PC-3 (cell line): ENCODE measurements at regions not wholly inside any gene's neighbourhood (a gene's known extent, or its start where the extent isn't known, plus 50 kb on each side); places are given as distances from the start of the nearest gene placed in this dataset.
A peak's percentile ranks its signal among the peaks of the same experiment; 100 is the strongest.

Experiments
- ATAC-seq: fragments of 200-7000 bp; cut with Tn5 transposase; 2 replicates; pipeline ENCODE4 v1.9.1; 2020; ENCODE audit warnings: mild to moderate bottlenecking, moderate library complexity
- BruUV-seq: library from RNA; stranded (reverse); fragments of 400-500 nt; replicated peaks from 2 replicates; lab custom pipeline; 2021; lab: Mats Ljungman, UMichigan
- CTCF ChIA-PET: fragments of 300-600 bp; sonication (Branson Sonifier 250); formaldehyde crosslinking; loops from one replicate; lab custom pipeline; 2022; ENCODE audit warnings: antibody characterized with exemption; lab: Charles Lee
- POLR2A ChIA-PET: fragments of 300-600 bp; sonication (Branson Sonifier 250); formaldehyde crosslinking; loops from one replicate; lab custom pipeline; 2022; ENCODE audit warnings: antibody characterized with exemption; ENCODE audit not compliant: unreplicated experiment; lab: Charles Lee
- DNase-seq: peaks from one replicate; pipeline ENCODE4 v3.0.0-alpha.2; 2015
- H2AFZ ChIP-seq: fragments of 300-600 bp; sonication (generic); 2 replicates; pipeline ENCODE4 v1.6.0; 2016; ENCODE audit warnings: antibody characterized with exemption, low read length
- H3F3A ChIP-seq: fragments of 300-600 bp; sonication (generic); one replicate; pipeline ENCODE4 v1.6.0; 2017; ENCODE audit warnings: antibody characterized with exemption, low read length, control low read depth, mild to moderate bottlenecking; ENCODE audit not compliant: unreplicated experiment
- H3K27ac ChIP-seq: fragments of 300-600 bp; sonication (generic); 2 replicates; pipeline ENCODE4 v1.5.1; 2016; ENCODE audit warnings: mild to moderate bottlenecking, low read length
- H3K27me3 ChIP-seq: fragments of 300-600 bp; sonication (generic); 2 replicates; pipeline ENCODE4 v1.6.1; 2016; ENCODE audit warnings: low read length, mixed read lengths
- H3K36me3 ChIP-seq: fragments of 300-600 bp; sonication (generic); 2 replicates; pipeline ENCODE4 v1.6.1; 2016; ENCODE audit warnings: low read depth, mixed run types, low read length, mixed read lengths
- H3K4me1 ChIP-seq: fragments of 300-600 bp; sonication (generic); 2 replicates; pipeline ENCODE4 v1.5.1; 2016; ENCODE audit warnings: low read length; ENCODE audit not compliant: insufficient read depth
- H3K4me2 ChIP-seq: fragments of 300-600 bp; sonication (generic); 2 replicates; pipeline ENCODE4 v1.6.0; 2016; ENCODE audit warnings: low read length
- H3K4me3 ChIP-seq: fragments of 300-600 bp; sonication (generic); 2 replicates; pipeline ENCODE4 v1.5.1; 2016; ENCODE audit warnings: mild to moderate bottlenecking, low read length, mixed read lengths
- H3K79me2 ChIP-seq: fragments of 300-600 bp; sonication (generic); 2 replicates; pipeline ENCODE4 v1.6.1; 2017; ENCODE audit warnings: low read length, mixed read lengths
- H3K9ac ChIP-seq: fragments of 300-600 bp; sonication (generic); 2 replicates; pipeline ENCODE4 v1.6.0; 2016; ENCODE audit warnings: mild to moderate bottlenecking, low read length
- H3K9me2 ChIP-seq: fragments of 300-600 bp; sonication (generic); replicated peaks from 2 replicates; pipeline ENCODE4 v1.6.1; 2016; ENCODE audit warnings: mixed run types, low read length, mixed read lengths
- H3K9me3 ChIP-seq: fragments of 300-600 bp; sonication (generic); 2 replicates; pipeline ENCODE4 v1.6.1; 2016; ENCODE audit warnings: low read length, mixed read lengths
- H4K20me1 ChIP-seq: fragments of 300-600 bp; sonication (generic); 2 replicates; pipeline ENCODE4 v1.6.1; 2016; ENCODE audit warnings: low read length, mixed read lengths
- EZH2 ChIP-seq: fragments of 300-600 bp; sonication (generic); IDR thresholded peaks from one replicate; pipeline ENCODE4 v1.6.1; 2017; ENCODE audit warnings: antibody characterized with exemption, mild to moderate bottlenecking, low read length; ENCODE audit not compliant: unreplicated experiment
- EZH2phosphoT487 ChIP-seq: fragments of 300-600 bp; sonication (generic); IDR thresholded peaks from 2 replicates; pipeline ENCODE4 v1.6.1; 2018; ENCODE audit warnings: mild to moderate bottlenecking, antibody characterized with exemption, low read length, borderline replicate concordance
- intact Hi-C: fragments of 100-400 bp; cut with micrococcal nuclease; formaldehyde crosslinking; loops from 2 replicates; pipeline ENCODE4 v1.9.0; 2023
- TF ChIP-seq, protein P1 (sequence below): fragments of 300-600 bp; sonication (generic); conservative IDR thresholded peaks from 2 replicates; pipeline ENCODE4 v1.5.1; 2017; ENCODE audit warnings: antibody characterized with exemption, low read depth, mild to moderate bottlenecking, low read length

DNA sequence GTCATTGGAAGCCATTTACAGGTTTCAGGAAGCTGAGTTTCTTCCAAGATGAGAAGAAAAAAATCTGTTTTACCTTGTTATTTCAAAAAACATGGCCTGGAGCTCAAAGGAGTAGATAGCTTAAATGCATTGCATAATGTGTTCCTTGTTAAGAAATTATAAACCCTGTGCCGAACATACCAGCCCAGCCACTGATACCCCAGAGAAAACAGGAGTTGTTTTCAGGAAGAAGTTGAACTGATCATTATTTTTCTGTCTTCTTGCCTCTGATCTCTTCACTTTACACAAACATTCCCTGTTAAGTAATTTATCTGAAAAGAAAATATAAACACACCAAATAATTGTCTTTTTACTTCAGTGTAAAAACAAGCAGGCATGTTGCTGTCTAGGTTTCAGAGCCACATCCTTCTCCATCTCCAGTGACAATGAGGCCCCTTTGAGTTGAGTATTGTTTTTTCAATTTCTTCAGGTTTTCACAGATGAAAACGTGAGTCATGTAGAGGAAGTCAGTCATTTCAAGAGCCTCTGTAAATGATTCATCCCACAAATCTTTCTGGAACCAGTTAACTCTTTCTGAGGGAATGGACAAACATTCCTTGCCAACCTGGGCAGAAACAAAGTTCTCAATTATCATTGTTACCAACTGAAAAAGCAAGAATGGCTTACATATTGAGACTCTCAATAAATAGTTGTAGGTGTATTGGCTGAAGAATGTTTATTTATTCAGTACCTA is 244.2 kb downstream of the IPMK start:
- Histone ChIP-seq H3K27ac (peak overlapping the region; percentile 82), H3K4me2 (peak overlapping the region; percentile 48), H3K9me2 (no peaks in the 10 kb centered on the region), H3K9ac (peak overlapping the region; percentile 19), H2AFZ (peak overlapping the region; percentile 2; the same call in 1 of the 2 replicates), H3K4me1 (peaks cover 25% of the 10 kb centered on the region), H3K9me3 (no peaks in the 10 kb centered on the region), H3K36me3 (no peaks in the 10 kb centered on the region), H4K20me1 (no peaks in the 10 kb centered on the region), H3K79me2 (no peaks in the 10 kb centered on the region), H3F3A (peaks cover 7% of the 10 kb centered on the region), H3K27me3 (no peaks in the 10 kb centered on the region), H3K4me3 (no peak overlapping the region)
- ATAC-seq: peak; percentile 92
- ChIA-PET POLR2A (no interaction called here), CTCF (no interaction called here)
- peak; percentile 97 for DNase-seq
- BruUV-seq: TSS peak; percentile 42
- no peak for TF ChIP-seq EZH2
- TF ChIP-seq EZH2phosphoT487: no peak
- intact Hi-C loops: loop anchor here (1.0 to 5.0 kb wide), 5 partner anchors 15 to 141 kb away; no protein-coding TSS in a partner anchor

GRCh38 chr10:58019863-58020537 is 247.7 kb downstream of the IPMK start:
- no peak overlapping the region for H2AFZ ChIP-seq
- ATAC-seq (no peak), DNase-seq (no peak)
- no peaks in the 10 kb centered on the region for H4K20me1 ChIP-seq
- peaks cover 35% of the 10 kb centered on the region for H3K4me1 ChIP-seq
- no peak overlapping the region for H3K4me2 ChIP-seq
- no peaks in the 10 kb centered on the region for H3K27me3 ChIP-seq
- H3K4me3 ChIP-seq: no peak overlapping the region
- no peaks in the 10 kb centered on the region for H3K9me2 ChIP-seq
- BruUV-seq: no TSS peak
- ChIA-PET POLR2A (no interaction called here), CTCF (no interaction called here)
- H3K36me3 ChIP-seq: no peaks in the 10 kb centered on the region
- no peak overlapping the region for H3K9ac ChIP-seq
- no peaks in the 10 kb centered on the region for H3K9me3 ChIP-seq
- intact Hi-C loops: loop anchor here (5.0 kb wide), 2 partner anchors 137 to 138 kb away; no protein-coding TSS in a partner anchor
- H3F3A ChIP-seq: peaks cover 7% of the 10 kb centered on the region
- H3K79me2 ChIP-seq: no peaks in the 10 kb centered on the region
- TF ChIP-seq EZH2: no peak
- TF ChIP-seq EZH2phosphoT487: no peak
- TF ChIP-seq, protein P1, sequence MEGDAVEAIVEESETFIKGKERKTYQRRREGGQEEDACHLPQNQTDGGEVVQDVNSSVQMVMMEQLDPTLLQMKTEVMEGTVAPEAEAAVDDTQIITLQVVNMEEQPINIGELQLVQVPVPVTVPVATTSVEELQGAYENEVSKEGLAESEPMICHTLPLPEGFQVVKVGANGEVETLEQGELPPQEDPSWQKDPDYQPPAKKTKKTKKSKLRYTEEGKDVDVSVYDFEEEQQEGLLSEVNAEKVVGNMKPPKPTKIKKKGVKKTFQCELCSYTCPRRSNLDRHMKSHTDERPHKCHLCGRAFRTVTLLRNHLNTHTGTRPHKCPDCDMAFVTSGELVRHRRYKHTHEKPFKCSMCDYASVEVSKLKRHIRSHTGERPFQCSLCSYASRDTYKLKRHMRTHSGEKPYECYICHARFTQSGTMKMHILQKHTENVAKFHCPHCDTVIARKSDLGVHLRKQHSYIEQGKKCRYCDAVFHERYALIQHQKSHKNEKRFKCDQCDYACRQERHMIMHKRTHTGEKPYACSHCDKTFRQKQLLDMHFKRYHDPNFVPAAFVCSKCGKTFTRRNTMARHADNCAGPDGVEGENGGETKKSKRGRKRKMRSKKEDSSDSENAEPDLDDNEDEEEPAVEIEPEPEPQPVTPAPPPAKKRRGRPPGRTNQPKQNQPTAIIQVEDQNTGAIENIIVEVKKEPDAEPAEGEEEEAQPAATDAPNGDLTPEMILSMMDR: no peak
- no peak overlapping the region for H3K27ac ChIP-seq

DNA sequence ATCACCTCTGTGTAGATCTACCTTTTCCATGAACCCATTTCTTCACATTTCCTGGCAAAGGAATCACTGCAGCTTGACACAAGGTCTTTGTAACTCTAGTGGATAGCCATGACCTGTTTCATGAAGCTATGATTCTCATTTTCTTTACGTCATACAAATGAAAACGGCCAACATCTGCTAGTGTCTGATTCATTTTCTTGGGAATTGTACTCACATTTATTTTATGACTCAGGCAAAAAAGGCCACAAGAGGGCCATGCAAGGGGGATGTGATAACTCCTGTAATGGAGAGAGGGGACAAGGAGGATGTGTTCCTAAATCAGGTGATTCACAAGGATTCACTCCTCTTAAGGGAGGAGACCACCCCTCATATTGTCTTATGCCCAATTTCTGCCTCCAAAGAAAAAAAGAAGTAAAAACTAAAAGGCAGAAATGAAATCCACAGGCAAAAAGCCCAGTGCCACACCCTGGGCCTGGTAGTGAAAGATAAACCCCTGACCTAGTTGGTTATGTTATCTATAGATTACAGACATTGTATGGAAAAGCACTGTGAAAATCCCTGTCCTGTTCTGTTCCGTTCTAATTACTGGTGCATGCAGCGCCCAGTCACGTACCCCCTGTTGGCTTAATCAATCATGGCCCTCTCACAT is 249.9 kb downstream of the IPMK start:
- H3K4me3 ChIP-seq: no peak overlapping the region
- peaks cover 16% of the 10 kb centered on the region for H3K4me1 ChIP-seq
- ChIA-PET CTCF (interaction anchor here (0.7 kb wide), 1 partner anchor 211 kb away, joined by 8 read pairs; no protein-coding TSS in a partner anchor), POLR2A (interaction anchor here (0.6 kb wide), 1 partner anchor 45 kb away, joined by 4 read pairs; no protein-coding TSS in a partner anchor)
- H3K9me2 ChIP-seq: no peaks in the 10 kb centered on the region
- H3K9me3 ChIP-seq: no peaks in the 10 kb centered on the region
- no TSS peak for BruUV-seq
- no peaks in the 10 kb centered on the region for H3K27me3 ChIP-seq
- intact Hi-C loops: no loop called here
- no peak overlapping the region for H3K9ac ChIP-seq
- no peaks in the 10 kb centered on the region for H3F3A ChIP-seq
- DNase-seq (peak; percentile 89), ATAC-seq (peak; percentile 93)
- H3K27ac ChIP-seq: peak overlapping the region; percentile 56
- H2AFZ ChIP-seq: no peak overlapping the region
- 0 out of 2 replicates have a peak overlapping the region, but pooled peaks have one; percentile 10 for H3K4me2 ChIP-seq
- H3K79me2 ChIP-seq: no peaks in the 10 kb centered on the region
- H4K20me1 ChIP-seq: no peaks in the 10 kb centered on the region
- TF ChIP-seq EZH2phosphoT487 (no peak), EZH2 (no peak)
- TF ChIP-seq, protein P1: peak; percentile 56
- no peaks in the 10 kb centered on the region for H3K36me3 ChIP-seq
